DOHH2 (cell line): ENCODE measurements at regions not wholly inside any gene's neighbourhood (a gene's known extent, or its start where the extent isn't known, plus 50 kb on each side); places are given as distances from the start of the nearest gene placed in this dataset.
"Not testable (repeated sequence)": the region's sequence is repeated elsewhere in the genome, so short reads cannot be mapped to it uniquely, and the experiment has no call there.

Experiments used
- EZH2phosphoT487 ChIP-seq: fragments of 200-600 bp; sonication (generic); IDR thresholded peaks from 2 replicates; pipeline ENCODE4 v1.6.1; 2017; ENCODE audit warnings: borderline replicate concordance, mild to moderate bottlenecking, antibody characterized with exemption, low read length, moderate library complexity, mixed read lengths
- TF ChIP-seq, protein P1 (sequence below): fragments of 200-600 bp; sonication (generic); IDR thresholded peaks from one replicate; pipeline ENCODE4 v1.5.1; 2014; ENCODE audit warnings: antibody characterized with exemption, mild to moderate bottlenecking, low read depth, low read length; ENCODE audit not compliant: poor library complexity, severe bottlenecking

DNA sequence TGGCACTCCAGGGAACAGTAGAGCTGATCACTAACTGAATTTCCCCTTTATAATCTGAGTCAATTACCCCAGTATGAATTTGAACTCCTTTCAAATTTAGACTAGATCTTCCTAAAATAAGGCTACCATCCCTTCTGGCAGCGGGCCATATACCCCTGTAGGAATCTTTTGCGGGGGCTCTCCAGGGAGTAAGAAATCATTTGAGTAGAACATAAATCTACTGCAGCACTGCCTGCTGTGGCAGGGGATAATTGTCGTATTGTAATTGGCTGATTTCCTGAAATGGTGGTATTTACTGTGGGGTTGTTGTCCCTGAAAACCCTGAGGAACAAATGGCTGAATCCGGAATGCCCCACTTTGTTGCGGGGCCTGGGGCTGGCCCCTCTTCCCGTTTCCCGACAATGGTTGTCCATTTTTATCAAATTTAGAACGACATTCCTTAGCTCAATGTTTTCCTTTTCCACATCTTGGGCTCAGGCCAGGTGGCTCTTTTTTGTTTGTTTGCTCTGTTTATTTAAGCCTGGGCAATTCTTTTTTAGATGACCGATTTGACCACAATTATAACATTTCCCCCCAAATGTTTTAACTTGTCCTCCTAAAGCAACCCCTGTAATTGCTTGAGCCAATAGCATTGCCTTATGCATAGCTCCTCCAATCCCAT lies 74.8 kb upstream of the ZNF195 start:
- TF ChIP-seq, protein P1, sequence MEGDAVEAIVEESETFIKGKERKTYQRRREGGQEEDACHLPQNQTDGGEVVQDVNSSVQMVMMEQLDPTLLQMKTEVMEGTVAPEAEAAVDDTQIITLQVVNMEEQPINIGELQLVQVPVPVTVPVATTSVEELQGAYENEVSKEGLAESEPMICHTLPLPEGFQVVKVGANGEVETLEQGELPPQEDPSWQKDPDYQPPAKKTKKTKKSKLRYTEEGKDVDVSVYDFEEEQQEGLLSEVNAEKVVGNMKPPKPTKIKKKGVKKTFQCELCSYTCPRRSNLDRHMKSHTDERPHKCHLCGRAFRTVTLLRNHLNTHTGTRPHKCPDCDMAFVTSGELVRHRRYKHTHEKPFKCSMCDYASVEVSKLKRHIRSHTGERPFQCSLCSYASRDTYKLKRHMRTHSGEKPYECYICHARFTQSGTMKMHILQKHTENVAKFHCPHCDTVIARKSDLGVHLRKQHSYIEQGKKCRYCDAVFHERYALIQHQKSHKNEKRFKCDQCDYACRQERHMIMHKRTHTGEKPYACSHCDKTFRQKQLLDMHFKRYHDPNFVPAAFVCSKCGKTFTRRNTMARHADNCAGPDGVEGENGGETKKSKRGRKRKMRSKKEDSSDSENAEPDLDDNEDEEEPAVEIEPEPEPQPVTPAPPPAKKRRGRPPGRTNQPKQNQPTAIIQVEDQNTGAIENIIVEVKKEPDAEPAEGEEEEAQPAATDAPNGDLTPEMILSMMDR: not testable (repeated sequence)
- not testable (repeated sequence) for TF ChIP-seq EZH2phosphoT487
